ENCODE measurements at regions not wholly inside any gene's neighbourhood (a gene's known extent, or its start where the extent isn't known, plus 50 kb on each side); places are given as distances from the start of the nearest gene placed in this dataset.

DNA sequence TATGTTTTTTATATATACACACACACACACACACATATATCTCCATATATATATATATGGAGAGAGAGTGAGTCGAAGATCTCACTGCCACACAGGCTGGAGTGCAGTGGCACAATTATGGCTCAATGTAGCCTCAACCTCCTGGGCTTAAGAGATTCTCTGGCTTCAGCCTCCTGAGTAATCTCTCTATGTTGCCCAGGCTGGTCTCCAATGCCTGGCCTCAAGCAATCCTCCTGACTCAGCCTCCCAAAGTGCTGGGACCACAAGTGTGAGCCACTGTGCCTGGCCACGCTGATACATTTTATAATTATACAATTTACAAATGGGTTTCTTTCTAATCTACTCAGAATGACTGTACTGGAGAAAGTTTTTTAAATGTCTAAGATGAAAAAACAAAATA lies 664.2 kb downstream of the PTPRC start:
- TF ChIP-seq, protein P1, sequence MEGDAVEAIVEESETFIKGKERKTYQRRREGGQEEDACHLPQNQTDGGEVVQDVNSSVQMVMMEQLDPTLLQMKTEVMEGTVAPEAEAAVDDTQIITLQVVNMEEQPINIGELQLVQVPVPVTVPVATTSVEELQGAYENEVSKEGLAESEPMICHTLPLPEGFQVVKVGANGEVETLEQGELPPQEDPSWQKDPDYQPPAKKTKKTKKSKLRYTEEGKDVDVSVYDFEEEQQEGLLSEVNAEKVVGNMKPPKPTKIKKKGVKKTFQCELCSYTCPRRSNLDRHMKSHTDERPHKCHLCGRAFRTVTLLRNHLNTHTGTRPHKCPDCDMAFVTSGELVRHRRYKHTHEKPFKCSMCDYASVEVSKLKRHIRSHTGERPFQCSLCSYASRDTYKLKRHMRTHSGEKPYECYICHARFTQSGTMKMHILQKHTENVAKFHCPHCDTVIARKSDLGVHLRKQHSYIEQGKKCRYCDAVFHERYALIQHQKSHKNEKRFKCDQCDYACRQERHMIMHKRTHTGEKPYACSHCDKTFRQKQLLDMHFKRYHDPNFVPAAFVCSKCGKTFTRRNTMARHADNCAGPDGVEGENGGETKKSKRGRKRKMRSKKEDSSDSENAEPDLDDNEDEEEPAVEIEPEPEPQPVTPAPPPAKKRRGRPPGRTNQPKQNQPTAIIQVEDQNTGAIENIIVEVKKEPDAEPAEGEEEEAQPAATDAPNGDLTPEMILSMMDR (IDR thresholded peaks at IDR 0.05) = no peak
- no peak for TF ChIP-seq POLR2A (IDR thresholded peaks at IDR 0.05)
